KBM-7 (cell line): ENCODE measurements at regions not wholly inside any gene's neighbourhood (a gene's known extent, or its start where the extent isn't known, plus 50 kb on each side); places are given as distances from the start of the nearest gene placed in this dataset.

Experiments
- DNase-seq: peaks from one replicate; pipeline ENCODE4 v3.0.0-alpha.2; 2015
- in situ Hi-C: fragments of 300-500 bp; cut with MboI; formaldehyde crosslinking; loops from 2 replicates; pipeline ENCODE4 v1.14.3; 2020; ENCODE audit warnings: low sequenced_read_pairs, low pct_unique_long_range_greater_than_20kb, mixed read lengths

DNA sequence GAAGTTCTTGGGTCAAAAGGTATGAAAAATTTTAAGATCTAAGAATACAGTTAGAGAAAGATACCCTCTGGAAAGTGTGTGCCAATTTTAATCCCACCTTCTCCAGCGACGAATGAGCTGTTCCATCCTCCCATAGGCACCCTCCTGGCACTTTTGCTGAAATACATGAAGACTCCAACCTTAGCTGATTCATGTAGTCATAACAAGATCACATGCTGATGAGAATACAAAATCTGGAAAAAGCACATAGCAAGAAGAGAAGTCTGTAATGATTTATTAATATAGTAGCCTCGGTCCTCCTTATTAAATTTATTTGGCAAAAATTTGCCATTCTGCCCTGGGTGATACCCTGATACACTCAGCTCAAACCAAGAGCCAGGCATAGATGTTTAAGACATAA is 88.9 kb downstream of the CCR1 start:
- DNase-seq: no peak
- in situ Hi-C loops: no loop called here

DNA sequence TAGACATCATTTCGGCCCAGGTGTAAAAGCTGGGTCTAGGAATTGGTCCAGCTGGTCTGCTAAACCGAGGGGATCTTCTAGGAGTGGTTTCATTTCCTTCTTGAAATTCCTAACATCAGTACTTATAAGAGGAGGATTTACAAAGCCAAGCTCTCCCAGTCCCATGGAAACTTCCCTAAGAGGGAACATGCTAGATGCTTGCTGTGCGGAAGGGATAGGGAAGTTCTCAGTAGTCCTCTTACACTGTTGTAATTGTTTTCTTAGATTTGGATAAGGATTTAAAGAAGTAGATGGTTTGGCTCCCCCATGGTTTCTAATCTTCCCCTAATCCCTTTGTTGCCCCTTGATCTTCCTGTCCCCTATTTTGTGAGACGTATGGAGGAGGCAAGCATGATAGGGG is 89.7 kb upstream of the XCR1 start:
- DNase-seq: no peak

DNA sequence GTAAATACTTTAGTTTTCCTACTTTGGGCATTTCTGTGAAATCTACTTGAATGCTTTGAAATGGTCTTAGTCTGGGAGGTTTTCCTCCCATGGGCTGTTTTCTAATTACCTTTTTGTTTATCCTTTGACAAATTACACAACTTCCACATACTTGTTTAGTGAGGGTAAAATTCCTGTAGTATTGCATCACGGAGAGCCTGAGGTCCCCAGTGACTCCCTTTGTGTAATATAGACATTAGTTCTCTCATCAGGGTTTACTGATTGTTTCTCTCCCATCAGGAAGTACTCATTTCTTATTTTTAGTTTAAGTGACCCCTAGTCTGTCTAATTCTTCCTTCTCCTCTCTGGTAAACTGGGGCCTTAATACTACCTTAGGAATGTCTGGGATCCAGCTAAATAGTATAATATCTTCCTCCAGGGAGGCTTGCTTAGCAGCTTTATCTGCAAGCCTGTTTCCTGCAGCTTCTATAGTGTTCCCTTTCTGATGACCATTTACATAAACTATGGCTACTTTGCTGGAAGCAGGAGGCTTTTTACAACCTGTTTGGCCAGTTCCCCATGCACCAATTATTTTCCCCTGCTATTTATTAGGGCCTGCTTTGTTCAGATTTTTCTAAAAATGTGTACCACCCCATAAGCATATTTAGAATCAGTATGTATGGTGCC is 87.2 kb upstream of the XCR1 start:
- no peak for DNase-seq
- in situ Hi-C loops: no loop called here

More for the DNA sequence above, 89.7 kb upstream of the XCR1 start:
- in situ Hi-C loops: no loop called here

DNA sequence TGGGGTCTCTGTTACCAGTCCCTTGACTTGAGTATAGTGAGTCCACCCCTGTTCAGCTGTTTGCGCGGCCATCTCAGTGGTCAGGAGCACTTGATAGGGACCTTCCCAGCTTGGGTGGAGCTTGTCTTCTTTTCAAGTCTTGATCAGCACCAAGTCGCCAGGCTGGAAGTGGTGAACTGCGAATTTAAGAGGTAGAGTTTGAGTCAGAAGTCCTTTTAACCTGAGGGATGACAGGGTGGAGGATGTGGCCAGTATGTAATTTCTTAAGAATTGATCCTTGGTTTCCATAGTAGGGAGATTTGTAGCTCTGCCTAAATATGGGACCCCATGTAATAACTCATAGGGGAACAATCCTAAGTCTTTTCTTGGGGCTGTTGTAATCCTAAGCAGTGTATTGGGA is 86.3 kb upstream of the XCR1 start:
- DNase-seq: no peak

DNA sequence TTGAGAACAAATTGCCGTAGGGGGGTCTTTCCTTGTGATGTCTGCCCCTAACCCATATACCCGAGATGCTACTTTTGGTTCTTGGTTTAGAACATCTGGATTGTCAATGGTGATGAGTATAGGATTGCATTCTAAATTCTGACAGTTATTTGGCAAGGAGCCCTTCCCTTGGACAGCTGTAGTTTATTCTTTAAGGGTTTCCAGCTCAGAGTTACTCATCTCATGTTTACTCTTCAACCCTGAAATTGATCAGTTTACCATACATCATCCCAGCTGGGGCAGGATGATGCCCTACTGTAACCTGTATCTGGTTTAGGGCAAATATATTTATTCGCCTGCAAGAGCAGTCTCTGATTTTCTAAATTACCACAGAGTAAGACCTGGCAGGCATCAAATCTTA is 85.7 kb upstream of the XCR1 start:
- in situ Hi-C loops: no loop called here
- no peak for DNase-seq

More for the DNA sequence above, 86.3 kb upstream of the XCR1 start:
- in situ Hi-C loops: no loop called here

DNA sequence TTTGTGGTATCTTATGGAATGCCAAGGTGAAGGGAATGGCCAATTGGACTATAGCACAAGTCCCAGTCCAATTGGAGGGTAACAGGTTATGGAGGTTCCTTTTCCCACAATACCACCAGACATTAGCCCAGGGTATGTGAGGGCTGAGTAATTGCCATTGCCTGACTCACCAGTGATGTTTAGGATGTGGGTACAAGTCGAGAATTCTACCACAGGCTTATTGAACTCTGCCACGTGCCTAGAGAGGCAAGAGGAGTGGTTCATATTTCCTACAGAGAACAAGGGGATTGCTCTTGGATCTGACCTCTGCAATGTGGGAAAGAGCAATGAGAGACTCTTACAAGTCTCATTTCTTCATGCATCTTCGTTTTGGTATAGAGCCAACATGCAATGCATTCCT is 85.0 kb upstream of the XCR1 start:
- in situ Hi-C loops: no loop called here
- no peak for DNase-seq

DNA sequence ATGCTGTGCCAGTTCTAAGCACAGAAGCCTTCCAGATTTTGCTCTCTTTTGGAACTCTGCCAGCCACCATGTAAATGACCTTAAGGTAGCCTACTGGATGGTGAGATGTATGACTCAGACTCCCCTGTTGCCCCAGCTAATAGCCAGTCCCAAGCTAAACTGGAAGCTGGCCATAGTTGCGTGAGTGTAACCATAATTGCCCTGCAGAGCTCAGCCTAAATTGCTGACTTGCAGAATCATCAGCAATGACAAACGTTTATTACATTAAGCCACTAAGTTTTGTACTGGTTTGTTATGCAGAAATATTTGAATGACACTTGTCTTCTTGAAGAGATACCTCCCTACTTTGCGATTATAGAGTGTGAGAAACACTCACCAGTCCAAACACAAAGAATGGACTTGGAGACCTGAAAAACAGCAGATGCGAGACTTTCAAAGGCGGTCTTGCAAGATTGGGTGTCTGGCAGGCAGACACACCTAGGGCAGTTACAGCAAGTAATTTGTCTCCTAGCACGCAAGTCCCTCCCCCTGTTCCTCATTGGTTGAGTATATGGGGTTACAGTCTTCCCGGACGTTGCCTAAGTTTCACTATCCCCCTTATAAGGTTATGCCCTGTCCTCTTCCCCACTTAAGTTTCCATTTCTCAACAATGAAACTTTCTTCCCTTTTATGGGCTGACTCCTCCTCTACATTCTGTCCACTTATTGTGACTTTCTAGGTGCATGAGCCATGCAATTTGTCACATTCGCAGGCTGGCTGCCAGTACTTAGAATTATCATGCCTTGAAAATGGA is 83.6 kb upstream of the XCR1 start:
- DNase-seq: peak; percentile 36
- in situ Hi-C loops: no loop called here

DNA sequence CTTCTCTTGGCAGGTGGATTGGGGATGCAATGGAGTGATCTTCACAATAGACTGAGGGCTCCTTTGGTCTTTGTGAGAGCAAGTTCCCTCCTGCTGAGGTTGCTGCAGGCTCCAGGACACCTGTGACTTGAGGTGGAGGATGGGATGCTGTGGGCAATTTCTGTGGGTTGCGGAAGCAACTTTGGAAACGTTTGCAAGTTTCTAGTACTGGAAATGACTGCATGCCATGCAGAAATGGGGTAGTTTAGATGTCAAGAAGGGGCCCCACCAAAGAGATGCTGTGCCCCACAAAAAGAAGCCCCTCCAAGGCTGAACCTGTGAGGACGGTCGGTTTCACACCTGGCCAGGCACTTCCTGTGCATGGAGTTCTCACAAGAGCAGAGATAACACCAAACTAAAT is 80.4 kb upstream of the XCR1 start:
- in situ Hi-C loops: no loop called here
- no peak for DNase-seq

DNA sequence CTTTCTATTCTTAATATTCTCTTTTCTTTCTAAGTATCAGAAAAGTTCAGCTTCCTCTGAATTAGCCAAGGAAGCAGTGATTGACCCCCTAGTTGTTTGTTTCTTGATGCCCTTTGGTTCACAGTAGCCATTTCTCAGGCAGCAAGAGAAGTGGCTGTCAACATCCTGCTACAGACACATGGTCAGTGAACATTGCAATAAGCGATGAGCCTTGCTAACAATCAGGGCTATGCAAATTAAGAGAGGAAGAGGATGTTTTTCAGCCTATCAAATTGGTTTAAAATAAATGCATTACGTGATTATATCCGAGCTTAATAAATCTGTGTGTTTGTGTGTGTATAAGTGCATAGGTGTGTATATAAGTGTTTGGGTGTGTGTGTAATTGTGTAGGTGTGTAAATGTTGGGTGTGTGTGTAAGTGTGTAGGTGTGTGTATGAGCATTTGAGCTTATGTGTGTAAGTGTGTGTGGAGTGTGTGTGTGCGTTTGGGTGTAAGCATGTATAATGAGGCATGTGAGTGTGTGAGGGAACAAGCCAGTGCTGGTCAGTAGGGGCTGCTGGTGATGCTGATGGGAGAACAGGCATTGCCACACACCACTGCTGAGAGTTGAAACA is 78.1 kb upstream of the XCR1 start:
- no peak for DNase-seq
- in situ Hi-C loops: no loop called here

DNA sequence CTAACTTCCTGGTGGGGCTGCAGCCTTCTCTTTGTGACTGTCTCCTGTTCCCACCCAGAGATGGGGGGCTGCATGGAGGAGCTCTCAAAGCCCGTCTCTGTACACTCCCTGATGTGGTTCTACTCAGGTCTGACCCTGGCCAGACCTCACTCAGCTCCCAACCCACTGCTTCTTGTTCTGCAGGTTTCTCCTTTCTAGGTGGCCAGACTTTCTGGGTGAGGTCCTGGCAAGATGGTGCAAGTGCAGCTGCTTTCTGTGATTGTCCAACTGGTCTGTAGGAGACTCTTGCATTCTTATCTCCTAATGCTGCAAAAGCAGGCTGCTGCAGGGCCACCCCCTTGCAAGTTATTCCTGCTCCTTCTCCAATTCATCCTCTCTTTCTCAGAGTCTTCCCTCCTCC is 77.4 kb upstream of the XCR1 start:
- in situ Hi-C loops: no loop called here
- DNase-seq: no peak

DNA sequence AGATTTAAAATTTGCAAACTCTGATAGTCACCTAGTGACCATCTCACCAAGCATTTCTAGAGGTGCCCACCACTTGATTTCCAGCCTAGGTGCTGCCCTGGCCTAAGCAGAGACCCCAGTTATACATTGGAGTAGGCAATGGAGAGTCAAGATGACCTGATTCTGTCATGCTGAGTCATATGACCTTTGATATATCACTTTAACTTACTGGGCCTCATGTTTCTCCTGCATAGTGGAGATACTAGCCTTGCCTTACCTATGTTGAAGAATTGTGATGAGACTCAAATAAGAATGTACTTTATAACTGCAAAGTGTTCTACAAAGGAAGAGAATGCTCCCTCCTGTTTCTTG is 75.5 kb upstream of the XCR1 start:
- DNase-seq: no peak
- in situ Hi-C loops: no loop called here

DNA sequence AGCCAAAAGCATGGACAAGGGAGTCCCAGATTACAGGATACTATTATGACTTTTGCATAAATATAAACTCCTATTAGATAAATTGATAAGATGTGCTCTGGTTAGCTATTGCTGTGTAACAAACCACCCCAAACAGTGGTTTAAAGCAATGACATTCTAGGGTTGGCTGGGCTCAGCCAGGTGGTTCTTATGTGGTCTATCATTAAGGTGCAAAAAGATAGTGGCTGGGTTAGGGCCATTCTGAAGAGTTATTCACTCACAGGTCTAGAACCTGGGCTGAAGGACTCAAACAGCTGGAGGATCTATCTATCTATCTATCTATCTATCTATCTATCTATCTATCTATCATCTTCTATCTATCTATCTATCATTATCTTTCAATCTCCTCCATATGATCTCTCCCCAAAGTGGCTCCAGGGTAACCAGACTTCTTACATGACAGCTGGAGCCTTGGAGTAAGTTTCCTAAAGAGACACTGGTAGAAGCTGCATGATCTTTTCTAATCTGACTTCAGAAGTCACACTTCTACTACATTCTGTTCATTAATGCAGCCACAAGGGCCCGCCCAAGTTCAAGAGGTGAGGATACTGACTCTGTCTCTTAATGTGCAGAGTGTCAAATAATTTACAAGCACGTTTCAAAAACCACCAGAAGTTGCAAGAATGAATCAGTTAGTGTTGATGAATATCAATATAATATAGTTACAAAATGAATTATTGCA is 74.9 kb upstream of the XCR1 start:
- in situ Hi-C loops: no loop called here
- DNase-seq: no peak

DNA sequence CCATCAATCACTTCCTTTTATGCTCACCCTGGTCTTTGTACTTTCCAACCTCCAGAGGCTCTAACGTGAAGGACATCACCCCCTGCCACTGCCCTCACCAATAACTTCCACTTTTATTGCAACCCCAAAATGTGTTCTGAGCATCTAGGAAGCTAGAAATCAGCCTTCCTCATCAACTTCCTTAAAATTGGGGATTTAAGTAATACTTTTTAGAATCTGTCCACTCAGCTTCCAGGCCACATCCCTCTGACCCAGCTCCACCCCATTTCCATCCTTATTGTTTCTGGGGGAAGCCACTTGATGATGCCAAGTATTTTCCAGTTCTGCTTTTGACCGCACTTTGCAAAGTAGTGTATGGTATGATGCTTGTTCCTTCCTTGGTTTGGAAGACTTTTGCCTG is 73.5 kb upstream of the XCR1 start:
- peak; percentile 77 for DNase-seq

DNA sequence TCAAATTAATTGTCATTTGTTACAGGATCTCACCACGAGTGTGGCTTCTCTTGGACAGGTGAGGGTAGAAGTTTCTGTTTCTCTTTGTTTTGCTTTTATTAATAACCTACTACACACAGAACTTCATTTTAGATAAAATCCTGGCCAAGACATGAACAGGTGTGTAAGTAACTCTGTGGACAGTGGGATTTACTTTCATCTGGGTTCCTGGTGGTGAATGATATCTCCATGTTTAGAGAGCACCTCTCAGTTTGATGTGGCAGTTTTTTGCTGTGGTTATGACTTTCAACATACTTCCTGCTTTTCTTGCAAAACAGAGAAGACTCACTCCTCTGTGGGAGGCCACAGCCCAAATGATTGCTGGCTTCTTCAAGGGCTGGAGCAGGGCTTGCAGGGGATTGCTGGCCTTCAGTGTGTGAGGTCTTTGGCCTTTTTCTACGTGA is 71.1 kb upstream of the XCR1 start:
- DNase-seq: peak; percentile 83
- in situ Hi-C loops: loop anchor here (10.0 kb wide), 1 partner anchor 106 kb away; the partner anchor contains the start of gene CCR1

More for the DNA sequence above, 73.5 kb upstream of the XCR1 start:
- in situ Hi-C loops: no loop called here

DNA sequence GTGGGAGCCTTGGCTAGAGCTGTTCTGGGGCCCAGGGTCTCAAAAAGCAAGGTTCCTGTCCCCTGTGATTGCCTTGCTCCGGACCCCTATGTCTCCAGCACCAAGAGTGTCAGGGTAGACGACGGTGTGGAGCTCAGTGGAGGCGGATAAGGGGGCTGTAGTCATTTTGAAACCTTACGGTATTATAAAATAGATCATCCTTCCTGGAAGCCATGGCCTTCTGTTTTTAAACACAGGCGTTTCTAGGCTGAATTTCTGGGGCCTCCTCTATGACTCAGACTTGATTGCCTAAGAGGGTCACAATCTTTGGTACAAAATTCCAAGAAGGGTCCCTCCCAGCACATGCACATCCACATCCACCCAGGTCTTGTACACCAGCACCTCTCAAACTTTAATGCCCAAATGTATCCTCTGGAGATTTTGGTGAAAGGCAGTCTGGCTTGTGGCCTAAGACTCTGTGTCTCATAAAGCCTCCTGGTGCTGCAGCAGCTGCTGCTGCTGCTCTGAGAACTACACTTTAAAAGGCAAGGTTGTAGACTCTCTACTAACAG is 70.5 kb upstream of the XCR1 start:
- DNase-seq: peak; percentile 52
- in situ Hi-C loops: loop anchor here (10.0 kb wide), 1 partner anchor 107 kb away; the partner anchor contains the start of gene CCR1

DNA sequence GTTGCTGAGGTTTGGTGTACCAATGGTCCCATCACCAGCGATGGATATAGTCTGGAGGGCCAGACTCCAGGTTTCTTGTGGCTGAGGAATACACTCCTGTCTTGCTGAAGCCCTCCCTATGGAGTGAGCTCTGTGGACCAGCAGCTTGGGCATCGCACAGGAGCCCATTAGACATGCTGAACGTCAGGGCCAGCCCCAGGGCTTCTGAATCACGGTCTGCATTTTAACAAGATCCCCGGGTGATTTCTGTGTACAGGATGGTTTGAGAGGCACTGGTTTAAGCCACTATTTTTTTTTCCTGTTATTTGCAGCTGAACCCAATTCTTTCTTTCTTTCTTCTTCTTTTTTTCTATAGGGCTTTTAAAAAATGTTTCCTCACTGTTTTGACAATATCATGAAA is 69.5 kb upstream of the XCR1 start:
- DNase-seq: no peak
- in situ Hi-C loops: loop anchor here (10.0 kb wide), 1 partner anchor 108 kb away; the partner anchor contains the start of gene CCR1

DNA sequence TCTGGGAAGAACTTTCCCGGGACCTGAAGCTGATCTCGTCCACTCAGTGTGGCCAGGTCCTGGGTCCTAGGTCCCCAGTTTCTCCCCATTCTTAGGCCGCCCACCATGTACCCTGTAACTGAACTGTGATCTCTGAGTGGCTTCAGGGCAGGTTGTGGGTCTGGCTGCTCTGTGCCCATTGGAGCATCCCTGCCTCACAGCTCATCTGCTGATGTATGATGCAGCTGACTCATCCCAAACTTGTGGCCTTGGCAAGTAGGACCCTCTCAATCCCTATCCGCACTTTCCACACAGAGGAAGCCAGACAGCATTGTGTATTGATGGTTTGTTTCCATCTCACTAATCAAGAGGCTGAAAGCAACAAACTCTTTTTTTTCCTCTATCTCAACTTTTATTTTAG is 69.1 kb upstream of the XCR1 start:
- no peak for DNase-seq
- in situ Hi-C loops: loop anchor here (10.0 kb wide), 1 partner anchor 108 kb away; the partner anchor contains the start of gene CCR1

DNA sequence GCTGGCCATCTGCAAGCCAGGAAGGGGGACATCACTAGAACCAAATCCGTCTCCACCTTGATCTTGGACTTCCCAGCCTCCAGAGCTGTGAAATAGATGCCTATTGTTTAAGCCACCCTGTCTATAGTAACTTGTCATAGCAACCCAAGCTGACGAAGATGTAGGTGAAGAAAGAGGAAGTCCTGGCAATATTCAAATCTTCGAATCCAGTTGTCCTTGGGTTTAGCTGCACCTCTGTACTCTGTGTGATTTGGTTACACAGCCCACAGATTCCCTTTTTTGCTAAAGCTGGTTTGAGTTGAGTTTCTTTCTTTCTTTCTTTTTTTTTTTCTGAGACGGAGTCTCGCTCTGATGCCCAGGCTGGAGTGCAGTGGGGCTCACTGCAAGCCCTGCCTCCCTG is 68.0 kb upstream of the XCR1 start:
- peak; percentile 93 for DNase-seq
- in situ Hi-C loops: loop anchor here (10.0 kb wide), 1 partner anchor 109 kb away; the partner anchor contains the start of gene CCR1

DNA sequence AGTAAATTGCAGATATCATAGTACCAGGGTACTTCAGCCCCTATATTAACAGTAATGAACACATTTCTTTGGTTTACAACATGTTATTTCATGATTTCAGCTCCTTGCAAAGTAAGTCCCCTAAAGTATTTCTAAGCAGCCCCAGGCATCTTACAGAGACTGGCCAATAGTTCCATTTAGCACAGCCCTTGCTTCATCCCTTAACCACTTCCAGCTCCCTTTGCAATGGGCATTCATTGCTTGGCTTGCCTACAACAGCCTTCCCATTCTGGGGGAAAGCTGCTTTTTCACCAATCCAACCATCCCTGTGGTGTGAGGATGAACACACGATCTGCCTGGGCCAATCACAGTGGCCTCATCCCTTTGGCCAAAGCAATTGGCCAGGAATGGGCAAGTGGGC is 67.2 kb upstream of the XCR1 start:
- DNase-seq: no peak
- in situ Hi-C loops: loop anchor here (10.0 kb wide), 1 partner anchor 110 kb away; the partner anchor contains the start of gene CCR1
